GM23248 (cell line): ENCODE measurements at regions not wholly inside any gene's neighbourhood (a gene's known extent, or its start where the extent isn't known, plus 50 kb on each side); places are given as distances from the start of the nearest gene placed in this dataset.
"Not testable (repeated sequence)": the region's sequence is repeated elsewhere in the genome, so short reads cannot be mapped to it uniquely, and the experiment has no call there.

ENCODE experiments used
- DNase-seq: peaks from one replicate; pipeline ENCODE4 v3.0.0-alpha.2; 2015
- H2AFZ ChIP-seq: fragments of 200-600 bp; sonication (generic); 2 replicates; pipeline ENCODE4 v1.6.1; 2016; ENCODE audit warnings: antibody characterized with exemption
- H3F3A ChIP-seq: fragments of 200-600 bp; sonication (generic); 2 replicates; pipeline ENCODE4 v1.6.1; 2016; ENCODE audit warnings: mild to moderate bottlenecking, antibody characterized with exemption, mixed run types; ENCODE audit not compliant: insufficient read depth
- H3K27ac ChIP-seq: fragments of 200-600 bp; sonication (generic); 2 replicates; pipeline ENCODE4 v1.5.1; 2016; ENCODE audit warnings: mild to moderate bottlenecking
- H3K27me3 ChIP-seq: fragments of 200-600 bp; sonication (generic); replicated peaks from 2 replicates; pipeline ENCODE4 v1.6.1; 2016; ENCODE audit warnings: mild to moderate bottlenecking; ENCODE audit not compliant: insufficient read depth
- H3K36me3 ChIP-seq: fragments of 200-600 bp; sonication (generic); 2 replicates; pipeline ENCODE4 v1.6.1; 2016; ENCODE audit warnings: low read depth, mild to moderate bottlenecking
- H3K4me1 ChIP-seq: fragments of 200-600 bp; sonication (generic); 2 replicates; pipeline ENCODE4 v1.6.1; 2016; ENCODE audit warnings: mild to moderate bottlenecking; ENCODE audit not compliant: insufficient read depth
- H3K4me2 ChIP-seq: fragments of 200-600 bp; sonication (generic); one replicate; pipeline ENCODE4 v1.6.1; 2016; ENCODE audit warnings: mild to moderate bottlenecking; ENCODE audit not compliant: unreplicated experiment
- H3K4me3 ChIP-seq: fragments of 200-600 bp; sonication (generic); 2 replicates; pipeline ENCODE4 v1.5.1; 2016; ENCODE audit warnings: mild to moderate bottlenecking
- H3K79me2 ChIP-seq: fragments of 200-600 bp; sonication (generic); 2 replicates; pipeline ENCODE4 v1.6.1; 2016; ENCODE audit warnings: mild to moderate bottlenecking; ENCODE audit not compliant: insufficient read depth
- H3K9ac ChIP-seq: fragments of 200-600 bp; sonication (generic); 2 replicates; pipeline ENCODE4 v1.6.1; 2016; ENCODE audit warnings: mild to moderate bottlenecking
- H3K9me2 ChIP-seq: fragments of 200-600 bp; sonication (generic); 2 replicates; pipeline ENCODE4 v1.6.1; 2016; ENCODE audit warnings: mixed run types, mild to moderate bottlenecking, moderate library complexity; ENCODE audit not compliant: insufficient read depth
- H3K9me3 ChIP-seq: fragments of 200-600 bp; sonication (generic); one replicate; pipeline ENCODE4 v1.6.1; 2017; ENCODE audit warnings: low read depth
- H4K20me1 ChIP-seq: fragments of 200-600 bp; sonication (generic); 2 replicates; pipeline ENCODE4 v1.6.0; 2016; ENCODE audit not compliant: insufficient read depth
- EZH2 ChIP-seq: fragments of 200-600 bp; sonication (generic); IDR thresholded peaks from 2 replicates; pipeline ENCODE4 v1.6.1; 2018; ENCODE audit warnings: antibody characterized with exemption, mild to moderate bottlenecking; ENCODE audit not compliant: insufficient read depth, poor library complexity, severe bottlenecking
- EZH2phosphoT487 ChIP-seq: fragments of 200-600 bp; sonication (generic); IDR thresholded peaks from 2 replicates; pipeline ENCODE4 v1.6.1; 2018; ENCODE audit warnings: antibody characterized with exemption, moderate library complexity, mild to moderate bottlenecking, low read depth; ENCODE audit not compliant: insufficient read depth
- WGBS, 2 experiments: methylation state at CpG; one replicate each; pipeline ENCODE4 v1.1.6; 2015 to 2017; ENCODE audit warnings: low lambda C conversion rate in 2 of 2, low coverage in 1 of 2; ENCODE audit errors: missing lambda C conversion rate in 2 of 2; 5-methylcytosine and 5-hydroxymethylcytosine counted together
- in situ Hi-C: fragments of 300-500 bp; cut with MboI; formaldehyde crosslinking; loops from 2 replicates; pipeline ENCODE4 v1.15.0; 2020

DNA sequence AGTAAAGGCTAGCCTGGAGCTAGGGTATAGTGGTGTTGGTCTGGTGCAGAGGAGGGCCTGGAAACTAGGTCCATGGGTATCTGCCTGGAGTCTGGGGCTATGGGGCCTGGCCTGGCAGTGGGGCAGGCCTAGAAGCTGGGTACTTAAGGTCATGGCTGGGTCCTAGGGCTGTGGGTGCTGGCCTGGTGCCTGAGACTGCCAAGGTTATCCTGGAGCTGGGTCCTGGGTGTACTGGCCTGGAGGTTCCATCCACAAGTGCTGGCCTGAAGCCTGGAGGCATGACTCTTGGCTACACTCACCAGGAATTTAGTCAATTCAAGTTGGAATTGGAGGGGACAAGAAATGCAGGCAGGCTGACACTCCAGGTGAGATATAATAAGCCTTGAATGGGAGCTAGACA, 108.4 kb upstream of the ZCCHC13 start:
- in situ Hi-C loops: no loop called here
- H3K27me3 ChIP-seq: no peaks in the 10 kb centered on the region
- no peak for TF ChIP-seq EZH2
- no peak for TF ChIP-seq EZH2phosphoT487
- no peaks in the 10 kb centered on the region for H3K9me3 ChIP-seq
- H3K4me3 ChIP-seq: no peak overlapping the region
- no peaks in the 10 kb centered on the region for H3K79me2 ChIP-seq
- no peaks in the 10 kb centered on the region for H4K20me1 ChIP-seq
- H3F3A ChIP-seq: peaks cover 4% of the 10 kb centered on the region; the same call in 1 of the 2 replicates
- no peak overlapping the region for H2AFZ ChIP-seq
- H3K36me3 ChIP-seq: no peaks in the 10 kb centered on the region
- H3K9ac ChIP-seq: no peak overlapping the region
- H3K9me2 ChIP-seq: no peaks in the 10 kb centered on the region
- no peak overlapping the region for H3K27ac ChIP-seq
- no peaks in the 10 kb centered on the region for H3K4me1 ChIP-seq
- DNase-seq: no peak
- no peak overlapping the region for H3K4me2 ChIP-seq

DNA sequence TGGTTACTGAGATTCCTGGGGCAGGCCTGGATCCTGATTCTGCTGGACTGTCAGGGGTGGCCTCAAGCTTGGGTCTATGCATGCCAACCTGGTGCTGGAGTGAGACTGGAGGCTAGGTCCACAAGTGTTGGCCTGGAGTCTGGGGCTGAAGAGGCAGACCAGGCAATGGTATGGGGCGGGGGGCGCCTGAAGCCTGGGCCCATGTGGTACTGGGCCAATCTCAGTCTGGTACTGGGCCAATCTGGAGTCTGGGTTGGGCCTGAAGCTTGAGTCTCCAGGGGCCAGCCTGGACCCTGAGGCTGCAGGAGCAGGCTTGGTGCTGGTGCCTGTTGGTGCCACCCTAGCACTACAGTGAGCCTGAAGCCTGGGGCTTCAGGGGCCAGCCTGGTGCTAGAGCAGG, 108.9 kb upstream of the ZCCHC13 start:
- WGBS, 2 experiments: 100% methylated on average over 2 of the region's 2 CpGs
- no peaks in the 10 kb centered on the region for H3K36me3 ChIP-seq
- H3K9me3 ChIP-seq: no peaks in the 10 kb centered on the region
- H3K9me2 ChIP-seq: no peaks in the 10 kb centered on the region
- H4K20me1 ChIP-seq: no peaks in the 10 kb centered on the region
- no peaks in the 10 kb centered on the region for H3K4me1 ChIP-seq
- H3K79me2 ChIP-seq: no peaks in the 10 kb centered on the region
- H3K4me2 ChIP-seq: no peak overlapping the region
- no peak overlapping the region for H3K4me3 ChIP-seq
- H3K27me3 ChIP-seq: no peaks in the 10 kb centered on the region
- TF ChIP-seq EZH2phosphoT487 (no peak), EZH2 (no peak)
- in situ Hi-C loops: no loop called here
- H3K27ac ChIP-seq: no peak overlapping the region
- DNase-seq: no peak
- H2AFZ ChIP-seq: no peak overlapping the region
- peaks cover 3% of the 10 kb centered on the region; the same call in 1 of the 2 replicates for H3F3A ChIP-seq
- H3K9ac ChIP-seq: no peak overlapping the region

DNA sequence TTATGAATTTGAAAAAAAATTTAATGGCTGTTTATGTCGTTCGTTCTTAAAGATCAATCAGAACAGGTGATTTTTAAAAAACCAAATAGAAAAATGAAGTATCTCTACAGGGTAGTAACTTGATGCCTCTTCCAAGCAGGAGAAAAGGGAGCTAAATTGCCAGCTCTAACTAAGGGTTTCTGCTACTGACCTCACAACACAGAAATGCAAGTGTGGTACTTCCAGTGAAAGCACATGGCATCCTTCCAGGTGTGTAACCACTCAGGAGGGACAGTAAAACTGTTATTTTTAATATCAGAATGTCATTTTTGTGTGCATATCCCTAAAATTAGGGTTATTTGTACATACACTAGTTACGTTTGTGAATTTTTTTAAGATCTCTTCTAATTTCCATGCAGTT, 116.8 kb upstream of the ZCCHC13 start:
- 94 to 96% methylated on average over 3 of the region's 3 CpGs for WGBS, 2 experiments
- H3K27me3 ChIP-seq: no peaks in the 10 kb centered on the region
- no peaks in the 10 kb centered on the region for H3K9me3 ChIP-seq
- no peaks in the 10 kb centered on the region for H3K9me2 ChIP-seq
- H4K20me1 ChIP-seq: no peaks in the 10 kb centered on the region
- H3K9ac ChIP-seq: no peak overlapping the region
- peak; percentile 5 for DNase-seq
- TF ChIP-seq EZH2phosphoT487 (no peak), EZH2 (no peak)
- H3K79me2 ChIP-seq: no peaks in the 10 kb centered on the region
- no peak overlapping the region for H3K27ac ChIP-seq
- in situ Hi-C loops: no loop called here
- H3K4me2 ChIP-seq: no peak overlapping the region
- H3K4me1 ChIP-seq: no peaks in the 10 kb centered on the region
- no peaks in the 10 kb centered on the region for H3F3A ChIP-seq
- no peak overlapping the region for H2AFZ ChIP-seq
- H3K4me3 ChIP-seq: no peak overlapping the region
- no peaks in the 10 kb centered on the region for H3K36me3 ChIP-seq

DNA sequence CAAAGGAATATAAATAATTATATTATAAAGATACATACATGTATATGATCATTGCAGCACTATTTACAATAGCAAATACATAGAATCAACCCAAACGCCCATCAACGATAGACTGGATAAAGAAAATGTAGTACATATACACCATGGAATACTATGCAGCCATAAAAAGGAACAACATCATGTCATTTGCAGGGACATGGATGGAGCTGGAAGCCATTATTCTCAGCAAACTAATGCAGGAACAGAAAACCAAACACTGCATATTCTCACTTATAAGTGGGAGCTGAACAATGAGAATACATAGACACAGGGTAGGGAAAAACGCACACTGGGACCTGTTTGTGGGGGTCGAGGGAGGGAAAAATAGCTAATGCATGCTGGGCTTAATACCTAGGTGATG, 120.9 kb upstream of the ZCCHC13 start:
- H3F3A ChIP-seq, H3K9me3 ChIP-seq, H3K4me2 ChIP-seq, H3K4me1 ChIP-seq, in situ Hi-C loops, H4K20me1 ChIP-seq, H3K9me2 ChIP-seq, H3K27me3 ChIP-seq, DNase-seq, H3K27ac ChIP-seq, H3K9ac ChIP-seq, H3K4me3 ChIP-seq, H3K36me3 ChIP-seq, H2AFZ ChIP-seq, H3K79me2 ChIP-seq: not testable (repeated sequence)
- WGBS, 2 experiments: 91 to 92% methylated on average over 4 of the region's 4 CpGs

DNA sequence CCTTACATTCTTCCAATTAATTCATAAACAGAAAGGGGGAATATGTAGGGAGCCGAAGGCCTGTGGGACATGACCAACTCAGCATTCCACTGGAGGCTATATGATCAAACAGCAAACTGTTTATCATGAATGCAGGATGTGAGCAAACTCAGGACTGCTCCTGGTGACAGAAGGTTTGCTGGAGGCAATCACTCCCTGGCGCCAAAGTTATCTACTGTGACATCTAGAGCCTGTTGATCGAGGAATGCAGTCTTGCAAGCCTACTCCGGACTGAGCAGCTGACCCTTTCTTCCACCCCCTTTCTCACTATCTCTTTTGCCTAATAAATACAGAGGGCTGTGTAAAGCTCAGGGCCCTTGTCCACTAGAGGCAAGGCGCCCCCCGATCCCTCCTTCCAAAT, 122.0 kb upstream of the ZCCHC13 start:
- WGBS, 2 experiments: 87 to 90% methylated on average over 6 of the region's 6 CpGs
- H3K36me3 ChIP-seq, H2AFZ ChIP-seq, H3K4me1 ChIP-seq, H3K9me2 ChIP-seq, H3K4me2 ChIP-seq, H3K4me3 ChIP-seq, H3K79me2 ChIP-seq, H4K20me1 ChIP-seq, H3K9me3 ChIP-seq, H3K27ac ChIP-seq, H3K27me3 ChIP-seq, DNase-seq, H3K9ac ChIP-seq, in situ Hi-C loops, H3F3A ChIP-seq: not testable (repeated sequence)
